Adrenal gland (tissue), 9 donors: ENCODE measurements at regions not wholly inside any gene's neighbourhood (a gene's known extent, or its start where the extent isn't known, plus 50 kb on each side); places are given as distances from the start of the nearest gene placed in this dataset.

Experiments used
- DNase-seq, 7 donors: peaks; one replicate each; pipeline ENCODE4 v3.0.0-alpha.2; 2019 to 2020
- H3K27ac ChIP-seq, 5 donors: fragments of 200-600 bp; sonication (generic) in 4 of 5; 1 replicate in 3 of 5; 2 replicates in 2 of 5; pipeline versions ENCODE4 v1.5.1 to v1.8.0; 2016 to 2020; ENCODE audit warnings: mild to moderate bottlenecking in 1 of 5
- H3K27me3 ChIP-seq: fragments of 200-600 bp; 2 replicates; pipeline ENCODE4 v1.8.0; 2021
- H3K36me3 ChIP-seq, 2 donors: fragments of 200-600 bp; replicated peaks in 1 of 2; 1 replicate in 1 of 2; 2 replicates in 1 of 2; pipeline versions ENCODE4 v1.5.1 to v1.8.0; 2018 to 2022
- H3K4me1 ChIP-seq, 2 donors: fragments of 200-600 bp; replicated peaks in 1 of 2; 1 replicate in 1 of 2; 2 replicates in 1 of 2; pipeline versions ENCODE4 v1.5.1 to v1.8.0; 2018 to 2021
- H3K4me3 ChIP-seq, 4 donors: fragments of 200-600 bp; sonication (generic) in 3 of 4; one replicate each; pipeline ENCODE4 v1.5.1; 2016 to 2018
- H3K9me3 ChIP-seq, 3 donors: fragments of 200-600 bp; sonication (generic) in 1 of 3; replicated peaks in 1 of 3; 1 replicate in 2 of 3; 2 replicates in 1 of 3; pipeline versions ENCODE4 v1.5.1 to v1.8.0; 2016 to 2021
- POLR2A ChIP-seq, 2 donors: fragments of 450-650 bp; IDR thresholded peaks; one replicate each; pipeline ENCODE4 v1.6.1; 2017; ENCODE audit warnings: antibody characterized with exemption in 2 of 2, mild to moderate bottlenecking in 2 of 2, moderate library complexity in 1 of 2
- WGBS, 4 donors: extraction: QIAGEN DNeasy Blood & Tissue Kit in 2 of 4; methylation state at CpG; one replicate each; pipeline versions ENCODE4 v1.1.5 to v1.1.7; 2013 to 2017; 5-methylcytosine and 5-hydroxymethylcytosine counted together
- intact Hi-C, 2 donors: fragments of 100-400 bp; cut with DNase I; formaldehyde crosslinking; loops; one replicate each; pipeline versions ENCODE4 v1.14.1 to v1.15.0; 2022 to 2023
- TF ChIP-seq, protein P1 (sequence below), 6 experiments: fragments of 450-650 bp in 4 of 6; fragments of 200-600 bp in 2 of 6; sonication (generic) in 1 of 6; IDR thresholded peaks; 1 replicate in 5 of 6; 2 replicates in 1 of 6; pipeline versions ENCODE4 v1.5.1 to v1.8.0; 2016 to 2021; ENCODE audit warnings: antibody characterized with exemption in 6 of 6, mild to moderate bottlenecking in 2 of 6, moderate library complexity in 1 of 6
- donor health status: healthy with polysubstance abuse.
- donor health status: Bipolar disorder and iron deficiency.
- donor health status: DM: yes; HTN: yes; CAD: no.
- donor health status: DM: no; HTN: no; CAD: no.
- donor health status: DM: no; HTN: no; CAD: no.

DNA sequence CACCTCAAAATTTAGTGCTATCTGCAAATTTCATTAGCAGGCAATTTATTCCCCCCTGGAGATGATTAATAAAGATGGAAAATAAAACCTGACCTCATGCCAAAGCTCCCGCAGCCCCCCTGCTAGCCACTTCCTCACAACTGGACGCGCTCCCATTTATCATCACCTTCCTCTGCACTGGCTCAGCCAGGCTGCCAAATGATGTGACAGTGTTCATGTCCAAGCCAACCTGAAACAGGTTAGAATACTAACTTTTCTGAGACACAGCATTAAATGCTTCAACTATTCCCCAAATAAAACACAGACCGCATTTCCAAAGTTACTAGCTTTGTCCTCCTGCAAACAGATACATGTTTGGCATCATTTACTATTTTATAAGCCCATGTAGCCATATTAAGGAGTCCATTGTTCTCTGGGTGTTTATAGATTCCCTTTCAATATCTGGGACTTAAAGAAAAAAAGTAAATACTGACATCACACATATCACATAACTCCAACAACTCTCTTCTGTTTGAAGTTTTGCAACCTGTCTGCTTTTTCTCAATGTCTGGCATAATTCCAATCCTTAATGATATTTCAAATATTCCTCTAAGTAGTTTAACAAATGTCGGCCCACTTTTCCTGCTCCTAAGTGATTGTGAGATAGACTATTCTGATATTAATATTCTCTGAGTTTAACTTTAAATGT lies 829.7 kb upstream of the FAT3 start:
- no peak for TF ChIP-seq POLR2A (IDR thresholded peaks at IDR 0.05)
- TF ChIP-seq, protein P1, sequence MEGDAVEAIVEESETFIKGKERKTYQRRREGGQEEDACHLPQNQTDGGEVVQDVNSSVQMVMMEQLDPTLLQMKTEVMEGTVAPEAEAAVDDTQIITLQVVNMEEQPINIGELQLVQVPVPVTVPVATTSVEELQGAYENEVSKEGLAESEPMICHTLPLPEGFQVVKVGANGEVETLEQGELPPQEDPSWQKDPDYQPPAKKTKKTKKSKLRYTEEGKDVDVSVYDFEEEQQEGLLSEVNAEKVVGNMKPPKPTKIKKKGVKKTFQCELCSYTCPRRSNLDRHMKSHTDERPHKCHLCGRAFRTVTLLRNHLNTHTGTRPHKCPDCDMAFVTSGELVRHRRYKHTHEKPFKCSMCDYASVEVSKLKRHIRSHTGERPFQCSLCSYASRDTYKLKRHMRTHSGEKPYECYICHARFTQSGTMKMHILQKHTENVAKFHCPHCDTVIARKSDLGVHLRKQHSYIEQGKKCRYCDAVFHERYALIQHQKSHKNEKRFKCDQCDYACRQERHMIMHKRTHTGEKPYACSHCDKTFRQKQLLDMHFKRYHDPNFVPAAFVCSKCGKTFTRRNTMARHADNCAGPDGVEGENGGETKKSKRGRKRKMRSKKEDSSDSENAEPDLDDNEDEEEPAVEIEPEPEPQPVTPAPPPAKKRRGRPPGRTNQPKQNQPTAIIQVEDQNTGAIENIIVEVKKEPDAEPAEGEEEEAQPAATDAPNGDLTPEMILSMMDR (IDR thresholded peaks at IDR 0.05) = no peak
- Histone ChIP-seq H3K36me3 (no peaks in the 10 kb centered on the region), H3K4me1 (no peaks in the 10 kb centered on the region), H3K27ac (no peak overlapping the region), H3K27me3 (no peaks in the 10 kb centered on the region), H3K4me3 (no peak overlapping the region), H3K9me3 (no peaks in the 10 kb centered on the region)
- intact Hi-C loops = no loop called here
- no peak for DNase-seq
- 53 to 61% (median 59%) methylated on average over 5 of the region's 5 CpGs for WGBS, 4 donors

DNA sequence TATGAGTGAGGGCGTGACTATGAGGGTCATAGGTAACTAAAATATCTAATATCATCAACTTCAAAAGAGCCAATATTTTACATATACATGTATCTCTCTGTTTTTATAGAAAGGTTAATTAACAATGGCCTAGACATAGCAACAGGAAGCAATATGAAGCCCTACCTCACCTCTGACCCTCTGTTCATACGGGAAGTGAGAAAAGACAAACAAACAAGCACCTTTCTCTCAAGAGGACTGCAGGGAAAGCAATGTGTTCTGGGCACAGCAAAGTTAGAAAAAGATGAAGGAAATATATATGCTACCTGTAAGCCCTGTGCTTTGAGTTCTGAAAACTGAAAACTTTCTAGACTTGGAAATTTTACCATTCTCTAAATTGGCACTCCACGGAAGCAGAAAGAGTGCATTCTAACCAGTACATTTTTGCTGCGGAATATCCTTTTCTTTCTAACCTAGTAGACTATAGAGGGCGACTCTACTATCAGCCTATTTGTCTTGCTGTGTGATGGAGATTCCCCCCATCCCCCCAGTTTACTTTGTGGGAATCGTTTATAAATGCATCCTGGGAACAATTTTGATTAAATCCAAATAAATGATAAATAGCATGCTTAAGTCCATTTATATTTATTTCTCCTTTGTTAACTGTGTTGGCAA lies 830.4 kb upstream of the FAT3 start:
- Histone ChIP-seq H3K4me3 (no peak overlapping the region), H3K4me1 (no peaks in the 10 kb centered on the region), H3K27ac (no peak overlapping the region), H3K36me3 (no peaks in the 10 kb centered on the region), H3K9me3 (no peaks in the 10 kb centered on the region), H3K27me3 (no peaks in the 10 kb centered on the region)
- intact Hi-C loops = no loop called here
- DNase-seq = no peak
- TF ChIP-seq, protein P1 (IDR thresholded peaks at IDR 0.05) = no peak
- TF ChIP-seq POLR2A (IDR thresholded peaks at IDR 0.05) = no peak
- 64 to 78% (median 72%) methylated on average over 6 of the region's 6 CpGs for WGBS, 4 donors

DNA sequence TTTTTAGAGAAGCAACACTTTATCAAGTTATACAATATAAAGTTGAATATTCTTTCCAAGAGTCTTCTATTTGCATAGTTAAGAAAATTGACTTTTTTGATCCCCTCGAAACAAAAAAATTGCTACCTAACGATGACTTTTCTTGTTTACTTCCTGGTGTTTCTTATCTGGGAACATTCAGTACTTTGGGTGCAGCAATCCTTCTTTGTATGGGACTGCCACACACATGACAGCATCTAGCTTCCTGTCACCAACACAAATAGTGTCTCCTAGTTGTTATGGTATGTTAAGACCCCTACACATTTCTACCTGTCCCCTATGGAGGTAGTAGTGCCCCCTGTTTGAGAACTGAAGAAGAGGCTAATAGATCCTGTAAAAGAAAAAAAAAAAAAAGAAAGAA lies 841.7 kb upstream of the FAT3 start:
- Histone ChIP-seq H3K27ac (no peak overlapping the region), H3K27me3 (no peaks in the 10 kb centered on the region), H3K4me1 (no peaks in the 10 kb centered on the region), H3K4me3 (no peak overlapping the region), H3K9me3 (no peaks in the 10 kb centered on the region), H3K36me3 (no peaks in the 10 kb centered on the region)
- WGBS, 4 donors = 49 to 62% (median 57%) methylated on average over 2 of the region's 2 CpGs
- no peak for TF ChIP-seq POLR2A (IDR thresholded peaks at IDR 0.05)
- TF ChIP-seq, protein P1 (IDR thresholded peaks at IDR 0.05) = no peak
- DNase-seq = no peak
- intact Hi-C loops = no loop called here

GRCh38 chr11:91374794-91375193 lies 849.8 kb upstream of the FAT3 start:
- Histone ChIP-seq H3K4me3 (no peak overlapping the region), H3K27me3 (no peaks in the 10 kb centered on the region), H3K27ac (no peak overlapping the region), H3K4me1 (no peaks in the 10 kb centered on the region), H3K36me3 (no peaks in the 10 kb centered on the region), H3K9me3 (no peaks in the 10 kb centered on the region)
- no peak for TF ChIP-seq POLR2A (IDR thresholded peaks at IDR 0.05)
- TF ChIP-seq, protein P1 (IDR thresholded peaks at IDR 0.05) = no peak
- DNase-seq = no peak
- intact Hi-C loops = no loop called here
- WGBS, 4 donors = 71 to 78% (median 74%) methylated on average over 2 of the region's 2 CpGs
